ACC112 (cell line): ENCODE measurements at regions not wholly inside any gene's neighbourhood (a gene's known extent, or its start where the extent isn't known, plus 50 kb on each side); places are given as distances from the start of the nearest gene placed in this dataset.

Experiments used
- H2AFZ ChIP-seq: fragments of 200-600 bp; sonication (generic); one replicate; pipeline ENCODE4 v1.6.0; 2017; ENCODE audit warnings: antibody characterized with exemption, low read length; ENCODE audit not compliant: unreplicated experiment
- H3K27ac ChIP-seq: fragments of 200-600 bp; sonication (generic); 2 replicates; pipeline ENCODE4 v1.5.1; 2014; ENCODE audit warnings: low read depth, mild to moderate bottlenecking, antibody characterized with exemption, low read length, moderate library complexity
- H3K27me3 ChIP-seq: fragments of 200-600 bp; sonication (generic); 2 replicates; pipeline ENCODE4 v1.6.1; 2014; ENCODE audit warnings: mild to moderate bottlenecking, antibody characterized with exemption, low read length, moderate library complexity, mixed read lengths; ENCODE audit not compliant: insufficient read depth
- H3K36me3 ChIP-seq: fragments of 200-600 bp; sonication (generic); 2 replicates; pipeline ENCODE4 v1.6.1; 2016; ENCODE audit warnings: mild to moderate bottlenecking, antibody characterized with exemption, low read length, moderate library complexity, mixed read lengths; ENCODE audit not compliant: insufficient read depth
- H3K4me1 ChIP-seq: fragments of 200-600 bp; sonication (generic); one replicate; pipeline ENCODE4 v1.6.1; 2016; ENCODE audit warnings: low read length, mixed read lengths; ENCODE audit not compliant: insufficient read depth, unreplicated experiment, control insufficient read depth
- H3K4me3 ChIP-seq: fragments of 200-600 bp; sonication (generic); 2 replicates; pipeline ENCODE4 v1.5.1; 2014; ENCODE audit warnings: mild to moderate bottlenecking, low read depth, low read length
- H3K79me2 ChIP-seq: fragments of 200-600 bp; sonication (generic); one replicate; pipeline ENCODE4 v1.6.0; 2016; ENCODE audit warnings: low read length; ENCODE audit not compliant: control insufficient read depth, unreplicated experiment, insufficient read depth

DNA sequence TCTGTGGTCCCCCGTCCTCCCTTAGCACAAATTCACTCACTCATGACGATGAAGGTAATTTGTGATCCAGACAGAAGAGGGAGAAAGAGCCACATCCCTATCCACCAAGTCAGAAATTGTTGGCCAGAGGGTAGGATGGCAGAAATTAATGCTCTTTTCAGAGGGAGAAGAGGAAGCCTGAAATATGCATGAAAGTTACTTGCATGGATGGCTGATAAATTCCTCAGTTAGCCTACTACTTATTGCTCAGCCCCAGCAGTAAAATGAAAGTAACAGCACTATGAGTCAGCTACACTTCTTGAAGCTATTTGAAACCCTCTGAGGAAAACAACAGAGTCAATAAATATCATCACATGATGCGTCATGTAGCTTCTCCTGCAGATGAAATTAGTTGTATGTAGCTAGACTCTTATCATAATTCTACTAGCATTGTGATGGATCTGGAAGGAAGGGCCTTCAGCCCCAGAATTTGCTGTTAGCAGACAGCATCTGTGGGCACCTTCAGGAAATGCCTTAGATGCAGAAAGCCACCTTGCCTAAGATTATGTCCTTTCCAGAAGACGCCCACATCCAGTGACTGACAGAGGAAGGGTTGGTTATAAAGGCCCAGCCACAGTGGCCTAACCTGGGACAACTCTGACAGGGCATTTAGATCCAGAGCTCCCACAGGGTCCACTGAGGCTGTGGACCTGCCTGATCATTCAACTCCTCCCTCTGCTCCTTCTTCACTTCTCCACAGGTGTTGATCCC, 81.2 kb upstream of the CCDC112 start:
- Histone ChIP-seq H3K36me3 (no peaks in the 10 kb centered on the region), H3K27ac (peak overlapping the region; percentile 84), H3K4me1 (peaks cover 22% of the 10 kb centered on the region), H3K4me3 (peak overlapping the region; percentile 56), H3K27me3 (no peaks in the 10 kb centered on the region), H3K79me2 (no peaks in the 10 kb centered on the region), H2AFZ (peak overlapping the region; percentile 49)

GRCh38 chr5:115375893-115376292, 79.4 kb upstream of the CCDC112 start:
- Histone ChIP-seq H2AFZ (no peak overlapping the region), H3K27me3 (no peaks in the 10 kb centered on the region), H3K36me3 (no peaks in the 10 kb centered on the region), H3K27ac (no peak overlapping the region), H3K79me2 (no peaks in the 10 kb centered on the region), H3K4me1 (peaks cover 14% of the 10 kb centered on the region), H3K4me3 (no peak overlapping the region)

DNA sequence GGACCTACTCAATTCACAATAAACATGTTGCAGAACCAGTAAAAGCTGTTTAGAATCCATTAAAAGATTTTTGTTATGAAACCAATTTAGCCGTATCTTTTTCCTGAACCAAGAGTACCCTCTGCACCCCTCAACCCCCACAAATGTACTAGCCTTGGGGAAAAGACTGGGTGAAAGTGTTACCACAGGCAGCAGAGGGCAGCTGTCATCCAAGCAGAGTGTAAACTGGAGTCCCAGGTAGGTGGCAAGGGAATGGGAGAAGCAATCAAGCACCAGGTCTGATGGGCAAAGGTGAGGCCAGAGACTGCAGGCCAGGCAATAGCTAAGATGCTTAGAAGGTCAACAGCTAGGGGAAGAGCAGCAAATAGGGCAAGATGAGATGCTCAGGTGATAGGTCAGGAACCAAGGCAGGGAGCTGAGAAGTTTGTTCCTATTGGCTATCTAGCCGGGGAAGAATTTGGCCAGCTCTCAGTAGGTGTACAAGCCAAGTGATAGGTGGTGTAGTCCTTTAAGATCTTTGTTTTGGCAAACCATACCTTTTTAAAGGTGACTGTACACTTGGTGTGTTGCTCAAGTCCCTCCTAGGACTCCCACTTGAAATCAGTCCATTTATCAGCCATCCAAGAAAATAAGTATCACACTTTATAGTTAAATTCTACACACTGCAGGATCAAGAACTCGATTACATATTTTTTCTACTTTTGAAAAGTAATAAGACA, 77.8 kb upstream of the CCDC112 start:
- Histone ChIP-seq H3K4me3 (no peak overlapping the region), H3K4me1 (peaks cover 14% of the 10 kb centered on the region), H3K79me2 (no peaks in the 10 kb centered on the region), H3K27ac (no peak overlapping the region), H2AFZ (no peak overlapping the region), H3K27me3 (no peaks in the 10 kb centered on the region), H3K36me3 (no peaks in the 10 kb centered on the region)

DNA sequence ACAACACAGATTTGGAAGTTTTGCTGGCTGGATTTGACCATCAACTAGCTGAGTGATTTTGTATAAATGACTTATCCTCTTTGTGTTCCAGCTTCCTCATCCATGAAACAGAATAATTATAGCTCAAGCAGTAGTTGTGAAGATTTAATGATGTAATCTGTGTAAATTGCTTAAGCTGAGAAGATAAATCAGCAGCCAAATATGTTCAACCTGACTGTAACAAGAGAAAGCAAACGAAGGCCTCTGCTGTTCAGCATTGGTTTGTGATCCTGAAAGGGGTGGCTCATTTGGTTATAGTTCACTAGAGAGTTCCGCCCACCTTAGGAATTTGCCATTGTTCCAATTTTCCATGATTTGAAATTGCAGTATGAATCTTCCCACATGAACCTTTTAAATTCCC, 75.7 kb upstream of the CCDC112 start:
- Histone ChIP-seq H2AFZ (no peak overlapping the region), H3K79me2 (no peaks in the 10 kb centered on the region), H3K27ac (no peak overlapping the region), H3K4me3 (no peak overlapping the region), H3K4me1 (peaks cover 4% of the 10 kb centered on the region), H3K27me3 (no peaks in the 10 kb centered on the region), H3K36me3 (no peaks in the 10 kb centered on the region)

DNA sequence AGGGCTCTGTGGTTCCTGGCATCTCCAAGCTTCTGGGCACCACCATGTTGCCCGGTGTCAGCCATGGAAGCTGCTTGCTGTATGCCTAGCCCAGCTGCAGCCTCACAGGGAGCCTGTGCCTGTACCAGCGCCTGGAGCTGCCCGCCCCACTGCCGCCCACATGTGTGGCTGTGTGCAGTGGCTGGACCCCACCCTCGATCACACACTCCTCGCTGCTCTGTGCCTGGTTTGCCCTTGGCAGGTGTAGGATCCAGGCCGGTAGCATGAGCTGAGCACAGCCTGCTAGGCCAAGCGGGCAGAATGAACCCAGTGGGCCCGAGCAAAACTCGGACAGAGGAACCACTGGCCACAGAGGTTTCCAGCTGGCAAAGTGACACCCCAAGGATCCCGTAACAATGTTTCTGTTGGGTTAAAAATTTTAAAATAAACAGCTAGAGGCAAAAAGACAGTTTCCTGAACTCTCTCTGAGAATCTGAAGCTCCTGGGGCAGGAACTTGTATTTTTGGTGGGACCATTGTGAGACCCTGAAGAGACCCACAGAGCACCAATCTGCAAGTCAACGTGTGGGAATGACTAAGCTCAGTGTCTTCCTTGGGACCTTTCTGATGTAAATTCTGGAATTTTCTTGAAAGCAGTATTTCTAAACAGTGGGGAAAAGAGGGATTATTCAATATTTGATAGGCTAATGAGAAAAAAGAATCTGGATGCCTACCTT, 73.1 kb upstream of the CCDC112 start:
- H3K27ac ChIP-seq: no peak overlapping the region
- no peak overlapping the region for H2AFZ ChIP-seq
- no peaks in the 10 kb centered on the region for H3K79me2 ChIP-seq

GRCh38 chr5:115366223-115366622, 69.8 kb upstream of the CCDC112 start:
- Histone ChIP-seq H3K36me3 (no peaks in the 10 kb centered on the region), H2AFZ (no peak overlapping the region)

More for the DNA sequence above, 73.1 kb upstream of the CCDC112 start:
- no peaks in the 10 kb centered on the region for H3K27me3 ChIP-seq
- H3K36me3 ChIP-seq: no peaks in the 10 kb centered on the region
- H3K4me1 ChIP-seq: peaks cover 13% of the 10 kb centered on the region
- H3K4me3 ChIP-seq: no peak overlapping the region

GRCh38 chr5:115363879-115364278, 67.4 kb upstream of the CCDC112 start:
- H3K79me2 ChIP-seq: no peaks in the 10 kb centered on the region

More at GRCh38 chr5:115366223-115366622, 69.8 kb upstream of the CCDC112 start:
- H3K27me3 ChIP-seq: no peaks in the 10 kb centered on the region
- no peak overlapping the region for H3K4me3 ChIP-seq
- peak overlapping the region; percentile 11 for H3K27ac ChIP-seq
- H3K79me2 ChIP-seq: no peaks in the 10 kb centered on the region
- peaks cover 13% of the 10 kb centered on the region for H3K4me1 ChIP-seq

DNA sequence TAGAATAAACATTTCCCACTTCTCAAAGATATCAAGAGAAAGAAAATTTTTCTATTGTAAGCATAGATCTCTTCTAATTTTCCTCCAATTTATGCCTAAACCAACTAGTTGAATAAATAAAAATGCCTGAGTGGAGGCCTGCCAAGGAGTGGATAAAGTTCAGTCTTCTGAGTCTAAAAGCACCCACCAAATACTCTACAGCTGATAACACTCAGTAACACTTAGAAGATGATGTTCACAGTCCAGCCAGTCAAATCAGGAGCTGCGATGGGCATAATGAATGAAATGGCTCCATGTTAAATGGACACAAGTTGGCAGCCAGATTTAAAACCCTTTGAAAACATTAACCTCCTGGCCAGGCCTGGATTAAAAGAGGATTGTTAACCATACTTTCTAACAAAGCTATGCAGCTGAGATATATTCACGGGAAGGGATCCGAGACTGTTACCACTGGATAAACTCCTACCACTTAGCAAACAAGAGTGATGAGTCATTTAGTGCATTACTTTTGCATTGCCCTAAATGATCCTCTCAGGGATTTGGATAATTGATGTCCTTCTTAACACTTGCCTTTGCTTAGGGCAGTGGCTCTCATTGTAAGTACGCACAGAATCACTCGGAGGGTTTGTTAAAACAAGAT, 63.7 kb upstream of the CCDC112 start:
- no peaks in the 10 kb centered on the region for H3K79me2 ChIP-seq
- no peaks in the 10 kb centered on the region for H3K36me3 ChIP-seq
- H3K4me1 ChIP-seq: no peaks in the 10 kb centered on the region
- no peaks in the 10 kb centered on the region for H3K27me3 ChIP-seq
- no peak overlapping the region for H3K27ac ChIP-seq
- H2AFZ ChIP-seq: no peak overlapping the region
- H3K4me3 ChIP-seq: no peak overlapping the region

More at GRCh38 chr5:115363879-115364278, 67.4 kb upstream of the CCDC112 start:
- Histone ChIP-seq H3K4me3 (no peak overlapping the region), H3K27me3 (no peaks in the 10 kb centered on the region), H3K36me3 (no peaks in the 10 kb centered on the region), H3K4me1 (peaks cover 13% of the 10 kb centered on the region), H3K27ac (no peak overlapping the region), H2AFZ (no peak overlapping the region)

- H2AFZ ChIP-seq: no peak overlapping the region
- no peaks in the 10 kb centered on the region for H3K36me3 ChIP-seq
- peaks cover 11% of the 10 kb centered on the region for H3K4me1 ChIP-seq
- H3K79me2 ChIP-seq: no peaks in the 10 kb centered on the region
- H3K27ac ChIP-seq: no peak overlapping the region
- H3K27me3 ChIP-seq: no peaks in the 10 kb centered on the region
- H3K4me3 ChIP-seq: no peak overlapping the region
These were observed 59.4 kb upstream of the CCDC112 start for GRCh38 chr5:115355767-115356381.

GRCh38 chr5:115355095-115355494, 58.6 kb upstream of the CCDC112 start:
- no peaks in the 10 kb centered on the region for H3K27me3 ChIP-seq
- H3K79me2 ChIP-seq: no peaks in the 10 kb centered on the region
- H3K4me3 ChIP-seq: no peak overlapping the region
- no peaks in the 10 kb centered on the region for H3K36me3 ChIP-seq
- H3K27ac ChIP-seq: no peak overlapping the region
- H2AFZ ChIP-seq: no peak overlapping the region
- peaks cover 14% of the 10 kb centered on the region for H3K4me1 ChIP-seq
